ENCODE measurements at regions not wholly inside any gene's neighbourhood (a gene's known extent, or its start where the extent isn't known, plus 50 kb on each side); places are given as distances from the start of the nearest gene placed in this dataset.

GRCh38 chr13:86121881-86122280, 322.7 kb upstream of the SLITRK6 start:
- TF ChIP-seq CTCF (IDR thresholded peaks at IDR 0.05; ENCODE audit: control extremely low read depth in 1 of 3, insufficient read depth in 1 of 3, low read depth in 1 of 3, low read length in 3 of 3) (no peak), MAFK (IDR thresholded peaks at IDR 0.05; ENCODE audit: low read depth, low read length) (no peak), POLR2A (IDR thresholded peaks at IDR 0.05; ENCODE audit: control extremely low read depth in 1 of 2, low read depth in 2 of 2, low read length in 2 of 2) (no peak), TCF12 (IDR thresholded peaks at IDR 0.05; ENCODE audit: low read depth, low read length) (no peak), RAD21 (IDR thresholded peaks at IDR 0.05 in 1 of 2, conservative IDR thresholded peaks at IDR 0.05 in 1 of 2; ENCODE audit: low read depth in 2 of 2, low read length in 2 of 2) (no peak), TEAD4 (IDR thresholded peaks at IDR 0.05; ENCODE audit: low read depth, low read length) (no peak), RNF2 (IDR thresholded peaks at IDR 0.05; ENCODE audit: borderline replicate concordance, low read depth, low read length, missing control alignments, poor library complexity, severe bottlenecking) (no peak)
